ENCODE measurements at regions not wholly inside any gene's neighbourhood (a gene's known extent, or its start where the extent isn't known, plus 50 kb on each side); places are given as distances from the start of the nearest gene placed in this dataset.

- Histone ChIP-seq H3K27ac (no peak overlapping the region), H3K4me1 (peaks cover 41% of the 10 kb centered on the region), H3K36me3 (no peaks in the 10 kb centered on the region), H3K4me3 (no peak overlapping the region), H3K27me3 (ENCODE audit: low read depth) (no peaks in the 10 kb centered on the region), H3K9me3 (no peaks in the 10 kb centered on the region)
- ATAC-seq (no peak), DNase-seq (no peak)
- no peak for TF ChIP-seq CTCF (IDR thresholded peaks at IDR 0.05)
- intact Hi-C loops (cut with DNase I): no loop called here
Observed at GRCh38 chr15:31269816-31270575, 56.6 kb upstream of the KLF13 start.

GRCh38 chr15:31270767-31271166, 55.9 kb upstream of the KLF13 start:
- Histone ChIP-seq H3K4me1 (peaks cover 33% of the 10 kb centered on the region), H3K27ac (no peak overlapping the region), H3K4me3 (no peak overlapping the region), H3K9me3 (no peaks in the 10 kb centered on the region), H3K27me3 (ENCODE audit: low read depth) (no peaks in the 10 kb centered on the region), H3K36me3 (no peaks in the 10 kb centered on the region)
- no peak for TF ChIP-seq CTCF (IDR thresholded peaks at IDR 0.05)
- intact Hi-C loops (cut with DNase I): no loop called here
- DNase-seq (no peak), ATAC-seq (no peak)

- no peak for TF ChIP-seq CTCF (IDR thresholded peaks at IDR 0.05)
- H3K36me3 ChIP-seq: no peaks in the 10 kb centered on the region
- H3K27ac ChIP-seq: no peak overlapping the region
- intact Hi-C loops (cut with DNase I): no loop called here
- no peak overlapping the region for H3K4me3 ChIP-seq
- no peaks in the 10 kb centered on the region for H3K27me3 ChIP-seq (ENCODE audit: low read depth)
- H3K9me3 ChIP-seq: no peaks in the 10 kb centered on the region
- DNase-seq (no peak), ATAC-seq (no peak)
- peaks cover 29% of the 10 kb centered on the region for H3K4me1 ChIP-seq
Observed at GRCh38 chr15:31271224-31271635, 55.4 kb upstream of the KLF13 start.

GRCh38 chr15:31271711-31272557, 54.7 kb upstream of the KLF13 start:
- Histone ChIP-seq H3K36me3 (no peaks in the 10 kb centered on the region), H3K27ac (no peak overlapping the region), H3K4me1 (peaks cover 25% of the 10 kb centered on the region), H3K27me3 (ENCODE audit: low read depth) (no peaks in the 10 kb centered on the region), H3K4me3 (no peak overlapping the region), H3K9me3 (no peaks in the 10 kb centered on the region)
- intact Hi-C loops (cut with DNase I): no loop called here
- no peak for TF ChIP-seq CTCF (IDR thresholded peaks at IDR 0.05)
- ATAC-seq (no peak), DNase-seq (no peak)

GRCh38 chr15:31272558-31273257, 53.9 kb upstream of the KLF13 start:
- peak in 1 of 2 donors; percentile 14 for ATAC-seq
- intact Hi-C loops (cut with DNase I): no loop called here
- Histone ChIP-seq H3K27ac (peak overlapping the region; percentile 53), H3K4me3 (no peak overlapping the region), H3K4me1 (peaks cover 20% of the 10 kb centered on the region), H3K36me3 (no peaks in the 10 kb centered on the region), H3K27me3 (ENCODE audit: low read depth) (no peaks in the 10 kb centered on the region), H3K9me3 (no peaks in the 10 kb centered on the region)
- no peak for TF ChIP-seq CTCF (IDR thresholded peaks at IDR 0.05)
- DNase-seq: no peak

Measured in lower lobe of right lung (tissue), 2 donors.